Stimulated activated effector memory CD8-positive, alpha-beta T cell treated with anti-CD3 and anti-CD28 coated beads, Interleukin-12 subunit alpha, Interleukin-12 subunit beta, amount 100 ng/mL, for 72 hours (primary cell): ENCODE measurements at regions not wholly inside any gene's neighbourhood (a gene's known extent, or its start where the extent isn't known, plus 50 kb on each side); places are given as distances from the start of the nearest gene placed in this dataset.
"Not testable (repeated sequence)": the region's sequence is repeated elsewhere in the genome, so short reads cannot be mapped to it uniquely, and the experiment has no call there.

Experiments
- ATAC-seq: fragments of 150-1000 bp; cut with Tn5 transposase; 2 replicates; pipeline ENCODE4 v1.10.0; 2021
- DNase-seq, 2 donors: peaks; one replicate each; pipeline ENCODE4 v3.0.0; 2021 to 2022; ENCODE audit warnings: low spot score in 2 of 2
- H3K27ac Mint-ChIP-seq: one replicate; pipeline ENCODE4 v1.8.0; 2022; ENCODE audit warnings: mild to moderate bottlenecking, mixed read lengths
- H3K36me3 Mint-ChIP-seq: one replicate; pipeline ENCODE4 v1.8.0; 2022; ENCODE audit warnings: mild to moderate bottlenecking, mixed read lengths
- H3K4me1 Mint-ChIP-seq: one replicate; pipeline ENCODE4 v1.8.0; 2022; ENCODE audit warnings: mixed read lengths
- H3K4me3 Mint-ChIP-seq: one replicate; pipeline ENCODE4 v1.8.0; 2022; ENCODE audit warnings: mild to moderate bottlenecking, mixed read lengths
- H3K9me3 Mint-ChIP-seq: one replicate; pipeline ENCODE4 v1.8.0; 2022; ENCODE audit warnings: mixed read lengths

GRCh38 chr20:43827940-43828562 lies 86.6 kb upstream of the TOX2 start:
- Mint-ChIP-seq H3K36me3 (no peaks in the 10 kb centered on the region), H3K4me3 (no peak overlapping the region), H3K9me3 (no peaks in the 10 kb centered on the region), H3K27ac (no peak overlapping the region), H3K4me1 (no peaks in the 10 kb centered on the region)
- DNase-seq (no peak), ATAC-seq (no peak)

- not testable (repeated sequence) for H3K27ac Mint-ChIP-seq, H3K36me3 Mint-ChIP-seq, DNase-seq, H3K4me1 Mint-ChIP-seq, ATAC-seq, H3K9me3 Mint-ChIP-seq, H3K4me3 Mint-ChIP-seq
These were observed 87.7 kb upstream of the TOX2 start for GRCh38 chr20:43826943-43827342.

GRCh38 chr20:43825581-43825980 lies 89.1 kb upstream of the TOX2 start:
- no peak overlapping the region for H3K27ac Mint-ChIP-seq
- no peak overlapping the region for H3K4me3 Mint-ChIP-seq
- DNase-seq (no peak), ATAC-seq (no peak)
- no peaks in the 10 kb centered on the region for H3K9me3 Mint-ChIP-seq
- H3K4me1 Mint-ChIP-seq, result peaks cover 6% of the 10 kb centered on the region
- H3K36me3 Mint-ChIP-seq, result no peaks in the 10 kb centered on the region

GRCh38 chr20:43825051-43825402 lies 89.6 kb upstream of the TOX2 start:
- Mint-ChIP-seq H3K4me3 (no peak overlapping the region), H3K36me3 (no peaks in the 10 kb centered on the region), H3K27ac (no peak overlapping the region), H3K9me3 (no peaks in the 10 kb centered on the region), H3K4me1 (peaks cover 6% of the 10 kb centered on the region)
- DNase-seq (peak in 1 of 2 donors; percentile 30), ATAC-seq (no peak)

- DNase-seq (peak in 1 of 2 donors; percentile 38), ATAC-seq (no peak)
- no peaks in the 10 kb centered on the region for H3K36me3 Mint-ChIP-seq
- H3K4me3 Mint-ChIP-seq, result no peak overlapping the region
- H3K4me1 Mint-ChIP-seq, result peaks cover 6% of the 10 kb centered on the region
- H3K27ac Mint-ChIP-seq, result no peak overlapping the region
- no peaks in the 10 kb centered on the region for H3K9me3 Mint-ChIP-seq
These were observed 90.2 kb upstream of the TOX2 start for GRCh38 chr20:43824309-43825050.

GRCh38 chr20:43821795-43822194 lies 92.9 kb upstream of the TOX2 start:
- ATAC-seq, result peak; percentile 95
- Mint-ChIP-seq H3K27ac (no peak overlapping the region), H3K9me3 (no peaks in the 10 kb centered on the region), H3K4me3 (no peak overlapping the region), H3K4me1 (peaks cover 6% of the 10 kb centered on the region), H3K36me3 (no peaks in the 10 kb centered on the region)
- DNase-seq, result no peak

- Mint-ChIP-seq H3K4me3 (no peak overlapping the region), H3K36me3 (no peaks in the 10 kb centered on the region), H3K4me1 (peaks cover 6% of the 10 kb centered on the region), H3K9me3 (no peaks in the 10 kb centered on the region), H3K27ac (no peak overlapping the region)
- no peak for ATAC-seq
- no peak for DNase-seq
These were observed 93.8 kb upstream of the TOX2 start for GRCh38 chr20:43820731-43821330.

GRCh38 chr20:43812216-43812615 lies 85.4 kb upstream of the GTSF1L start:
- Mint-ChIP-seq H3K4me3 (no peak overlapping the region), H3K9me3 (peaks cover 19% of the 10 kb centered on the region)

GRCh38 chr20:43809206-43809819 lies 82.5 kb upstream of the GTSF1L start:
- Mint-ChIP-seq H3K27ac (no peak overlapping the region), H3K36me3 (no peaks in the 10 kb centered on the region), H3K4me1 (no peaks in the 10 kb centered on the region), H3K4me3 (no peak overlapping the region), H3K9me3 (peaks cover 27% of the 10 kb centered on the region)
- DNase-seq (no peak), ATAC-seq (no peak)

More at GRCh38 chr20:43812216-43812615, 85.4 kb upstream of the GTSF1L start:
- Mint-ChIP-seq H3K4me1 (no peaks in the 10 kb centered on the region), H3K36me3 (no peaks in the 10 kb centered on the region), H3K27ac (no peak overlapping the region)
- DNase-seq, result no peak
- no peak for ATAC-seq

GRCh38 chr20:43804781-43805180 lies 78.0 kb upstream of the GTSF1L start:
- peaks cover 22% of the 10 kb centered on the region for H3K9me3 Mint-ChIP-seq
- DNase-seq (no peak), ATAC-seq (no peak)
- peaks cover 7% of the 10 kb centered on the region for H3K4me1 Mint-ChIP-seq
- H3K36me3 Mint-ChIP-seq, result no peaks in the 10 kb centered on the region
- no peak overlapping the region for H3K27ac Mint-ChIP-seq
- H3K4me3 Mint-ChIP-seq, result no peak overlapping the region

- Mint-ChIP-seq H3K27ac (no peak overlapping the region), H3K4me3 (no peak overlapping the region)
- no peak for DNase-seq
These were observed 76.5 kb upstream of the GTSF1L start for GRCh38 chr20:43803276-43803675.

GRCh38 chr20:43800186-43800585 lies 73.4 kb upstream of the GTSF1L start:
- Mint-ChIP-seq H3K9me3 (peaks cover 8% of the 10 kb centered on the region), H3K27ac (peak overlapping the region; percentile 69), H3K4me3 (no peak overlapping the region), H3K4me1 (peaks cover 14% of the 10 kb centered on the region), H3K36me3 (no peaks in the 10 kb centered on the region)
- ATAC-seq, result peak; percentile 52
- DNase-seq, result no peak

More at GRCh38 chr20:43803276-43803675, 76.5 kb upstream of the GTSF1L start:
- Mint-ChIP-seq H3K9me3 (peaks cover 16% of the 10 kb centered on the region), H3K4me1 (peaks cover 14% of the 10 kb centered on the region), H3K36me3 (no peaks in the 10 kb centered on the region)
- ATAC-seq, result no peak

GRCh38 chr20:43799741-43800140 lies 72.9 kb upstream of the GTSF1L start:
- Mint-ChIP-seq H3K4me1 (peaks cover 14% of the 10 kb centered on the region), H3K27ac (peak overlapping the region; percentile 69), H3K4me3 (no peak overlapping the region), H3K36me3 (no peaks in the 10 kb centered on the region), H3K9me3 (peaks cover 8% of the 10 kb centered on the region)
- peak; percentile 19 for ATAC-seq
- DNase-seq, result no peak

- Mint-ChIP-seq H3K36me3 (no peaks in the 10 kb centered on the region), H3K4me3 (no peak overlapping the region), H3K27ac (peak overlapping the region; percentile 69), H3K4me1 (peaks cover 14% of the 10 kb centered on the region), H3K9me3 (peaks cover 4% of the 10 kb centered on the region)
- ATAC-seq, result peak; percentile 37
- DNase-seq, result no peak
These were observed 72.4 kb upstream of the GTSF1L start for GRCh38 chr20:43799150-43799711.
